ENCODE measurements at regions not wholly inside any gene's neighbourhood (a gene's known extent, or its start where the extent isn't known, plus 50 kb on each side); places are given as distances from the start of the nearest gene placed in this dataset.
A peak's percentile ranks its signal among the peaks of the same experiment; 100 is the strongest.

GRCh38 chr11:92770419-92770818 is 199.0 kb upstream of the MTNR1B start:
- no peak for DNase-seq (ENCODE audit: low read depth, low spot score)
- TF ChIP-seq, protein P1, sequence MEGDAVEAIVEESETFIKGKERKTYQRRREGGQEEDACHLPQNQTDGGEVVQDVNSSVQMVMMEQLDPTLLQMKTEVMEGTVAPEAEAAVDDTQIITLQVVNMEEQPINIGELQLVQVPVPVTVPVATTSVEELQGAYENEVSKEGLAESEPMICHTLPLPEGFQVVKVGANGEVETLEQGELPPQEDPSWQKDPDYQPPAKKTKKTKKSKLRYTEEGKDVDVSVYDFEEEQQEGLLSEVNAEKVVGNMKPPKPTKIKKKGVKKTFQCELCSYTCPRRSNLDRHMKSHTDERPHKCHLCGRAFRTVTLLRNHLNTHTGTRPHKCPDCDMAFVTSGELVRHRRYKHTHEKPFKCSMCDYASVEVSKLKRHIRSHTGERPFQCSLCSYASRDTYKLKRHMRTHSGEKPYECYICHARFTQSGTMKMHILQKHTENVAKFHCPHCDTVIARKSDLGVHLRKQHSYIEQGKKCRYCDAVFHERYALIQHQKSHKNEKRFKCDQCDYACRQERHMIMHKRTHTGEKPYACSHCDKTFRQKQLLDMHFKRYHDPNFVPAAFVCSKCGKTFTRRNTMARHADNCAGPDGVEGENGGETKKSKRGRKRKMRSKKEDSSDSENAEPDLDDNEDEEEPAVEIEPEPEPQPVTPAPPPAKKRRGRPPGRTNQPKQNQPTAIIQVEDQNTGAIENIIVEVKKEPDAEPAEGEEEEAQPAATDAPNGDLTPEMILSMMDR (IDR thresholded peaks at IDR 0.05; ENCODE audit: low read depth, low read length): no peak
- in situ Hi-C loops (cut with HindIII; ENCODE audit: low sequenced_read_pairs): no loop called here
- no peak overlapping the region for H3K4me3 ChIP-seq (ENCODE audit: low read depth, low read length)

GRCh38 chr11:92770981-92771380 is 198.5 kb upstream of the MTNR1B start:
- TF ChIP-seq, protein P1 (IDR thresholded peaks at IDR 0.05; ENCODE audit: low read depth, low read length): no peak
- no peak for DNase-seq (ENCODE audit: low read depth, low spot score)
- in situ Hi-C loops (cut with HindIII; ENCODE audit: low sequenced_read_pairs): no loop called here

DNA sequence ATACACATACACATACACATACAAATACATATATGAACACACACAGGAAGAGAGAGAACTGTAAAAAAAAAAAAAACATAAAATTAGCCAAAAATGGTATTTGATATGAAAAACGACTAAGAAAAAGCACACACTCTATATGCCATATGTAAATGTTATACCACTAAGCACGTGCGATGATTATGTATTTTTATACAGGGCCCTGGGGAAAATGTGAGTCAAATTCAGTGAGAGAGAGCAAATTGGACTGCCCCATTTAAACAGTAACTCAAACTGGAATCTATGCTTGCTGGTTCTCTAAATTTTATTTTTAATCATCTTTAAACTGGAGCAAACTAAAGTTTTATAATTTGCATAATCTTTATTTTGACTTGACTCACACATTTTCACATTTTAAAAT is 197.8 kb upstream of the MTNR1B start:
- TF ChIP-seq, protein P1 (IDR thresholded peaks at IDR 0.05; ENCODE audit: low read depth, low read length): no peak
- H3K4me3 ChIP-seq (ENCODE audit: low read depth, low read length): no peak overlapping the region
- in situ Hi-C loops (cut with HindIII; ENCODE audit: low sequenced_read_pairs): no loop called here
- DNase-seq (ENCODE audit: low read depth, low spot score): no peak

More at GRCh38 chr11:92770981-92771380, 198.5 kb upstream of the MTNR1B start:
- no peak overlapping the region for H3K4me3 ChIP-seq (ENCODE audit: low read depth, low read length)

DNA sequence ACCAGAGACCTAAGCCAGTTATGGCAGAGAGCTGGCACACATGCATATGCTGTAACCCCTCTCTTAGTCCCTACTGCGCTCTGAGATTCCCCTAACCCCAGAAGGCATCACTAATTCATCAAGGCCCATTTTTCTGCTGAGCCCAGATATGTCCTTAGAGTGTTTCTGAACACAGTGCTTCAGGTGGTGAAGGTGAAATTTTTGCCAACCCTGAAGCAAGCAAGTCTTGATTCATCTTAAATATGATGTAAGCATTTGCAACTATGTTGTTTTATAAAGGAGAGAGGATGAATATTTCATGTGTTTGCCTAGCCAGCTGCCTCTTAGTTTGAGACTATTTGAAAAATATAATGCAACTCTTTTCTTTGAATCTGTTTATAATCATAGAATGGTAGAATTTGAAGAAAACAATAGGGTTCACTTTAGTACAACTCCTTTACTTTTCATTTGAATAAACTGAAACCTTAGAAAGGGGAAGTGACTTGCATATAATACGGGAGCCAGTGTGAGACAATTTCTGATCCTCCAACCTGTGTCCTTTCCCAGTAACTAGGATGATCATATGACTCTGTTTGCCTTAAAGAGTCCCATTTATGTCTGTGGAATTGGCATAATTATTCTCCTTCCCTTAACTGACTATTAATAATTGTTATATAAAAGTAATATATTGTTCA is 194.3 kb upstream of the MTNR1B start:
- no peak for DNase-seq (ENCODE audit: low read depth, low spot score)
- no peak overlapping the region for H3K4me3 ChIP-seq (ENCODE audit: low read depth, low read length)
- TF ChIP-seq, protein P1 (IDR thresholded peaks at IDR 0.05; ENCODE audit: low read depth, low read length): no peak
- in situ Hi-C loops (cut with HindIII; ENCODE audit: low sequenced_read_pairs): no loop called here

- TF ChIP-seq, protein P1 (IDR thresholded peaks at IDR 0.05; ENCODE audit: low read depth, low read length): no peak
- H3K4me3 ChIP-seq (ENCODE audit: low read depth, low read length): no peak overlapping the region
- in situ Hi-C loops (cut with HindIII; ENCODE audit: low sequenced_read_pairs): no loop called here
- DNase-seq (ENCODE audit: low read depth, low spot score): peak; percentile 24
Measured at GRCh38 chr11:92776676-92777075, 192.8 kb upstream of the MTNR1B start.

- TF ChIP-seq, protein P1 (IDR thresholded peaks at IDR 0.05; ENCODE audit: low read depth, low read length): no peak
- no peak overlapping the region for H3K4me3 ChIP-seq (ENCODE audit: low read depth, low read length)
- DNase-seq (ENCODE audit: low read depth, low spot score): no peak
- in situ Hi-C loops (cut with HindIII; ENCODE audit: low sequenced_read_pairs): no loop called here
Measured at GRCh38 chr11:92779746-92780145, 189.7 kb upstream of the MTNR1B start.

Data from astrocyte of the spinal cord (primary cell).